HepG2 (cell line): ENCODE measurements at regions not wholly inside any gene's neighbourhood (a gene's known extent, or its start where the extent isn't known, plus 50 kb on each side); places are given as distances from the start of the nearest gene placed in this dataset.

ENCODE experiments used
- ATAC-seq: fragments of 200-7000 bp; cut with Tn5 transposase; 3 replicates; pipeline ENCODE4 v1.9.1; 2020; ENCODE audit warnings: mild to moderate bottlenecking, moderate library complexity
- BruUV-seq: library from RNA; stranded (reverse); fragments of 400-500 nt; replicated peaks from 2 replicates; lab custom pipeline; 2021; lab: Mats Ljungman, UMichigan
- CTCF ChIA-PET: fragments of 300-600 bp; formaldehyde crosslinking; extraction: SDS; loops from one replicate; lab custom pipeline; 2021; ENCODE audit warnings: low total read pairs, inconsistent platforms, low intra/inter-chr PET ratio; lab: Yijun Ruan, JAX
- POLR2A ChIA-PET: fragments of 350-600 bp; sonication (Branson Sonifier 250); formaldehyde crosslinking; loops from one replicate; lab custom pipeline; 2020; ENCODE audit warnings: antibody characterized with exemption, inconsistent platforms; lab: Yijun Ruan, JAX
- DNase-seq: peaks from one replicate; pipeline ENCODE4 v3.0.0-alpha.2; 2015; ENCODE audit warnings: low spot score
- FAIRE-seq: peaks from 3 replicates; lab custom pipeline; 2011; peaks lifted over from hg19 to GRCh38; lab: Jason Lieb, UNC
- H2AFZ ChIP-seq: one replicate; pipeline ENCODE4 v1.6.1; 2011; ENCODE audit warnings: low read length, inconsistent platforms
- H3K27ac ChIP-seq: fragments of 300-600 bp; 3 replicates; pipeline ENCODE4 v1.8.0; 2011; ENCODE audit warnings: mixed run types, mild to moderate bottlenecking, mixed read lengths, low read length, inconsistent platforms; ENCODE audit not compliant: insufficient read depth; ENCODE audit errors: extremely low read length
- H3K27me3 ChIP-seq, 2 experiments: fragments of 200-600 bp in 1 of 2; 2 replicates in 1 of 2; 3 replicates in 1 of 2; pipeline versions ENCODE4 v1.6.0 to v1.8.0; 2011; ENCODE audit warnings: low read length in 2 of 2, mild to moderate bottlenecking in 2 of 2, moderate library complexity in 2 of 2, inconsistent platforms in 1 of 2; ENCODE audit not compliant: insufficient read depth in 2 of 2, control insufficient read depth in 1 of 2
- H3K36me3 ChIP-seq, 2 experiments: fragments of 200-600 bp in 1 of 2; replicated peaks in 1 of 2; 2 replicates in 1 of 2; 3 replicates in 1 of 2; pipeline versions ENCODE4 v1.5.1 to v1.8.0; 2011; ENCODE audit warnings: low read length in 2 of 2, inconsistent platforms in 1 of 2; ENCODE audit not compliant: insufficient read depth in 2 of 2, control insufficient read depth in 1 of 2
- H3K4me1 ChIP-seq: 2 replicates; pipeline ENCODE4 v1.5.1; 2012; ENCODE audit warnings: low read length, inconsistent platforms; ENCODE audit not compliant: insufficient read depth
- H3K4me2 ChIP-seq: 2 replicates; pipeline ENCODE4 v1.6.0; 2011; ENCODE audit warnings: low read depth, low read length, inconsistent platforms
- H3K4me3 ChIP-seq, 3 experiments: fragments of 200-600 bp in 1 of 3; sonication (generic), shearing (Covaris generic) in 1 of 3; replicated peaks in 1 of 3; 2 replicates each; pipeline ENCODE4 v1.5.1; 2011 to 2016; ENCODE audit warnings: low read length in 3 of 3, inconsistent platforms in 2 of 3, low read depth in 2 of 3, mild to moderate bottlenecking in 2 of 3, control low read depth in 1 of 3, mixed read lengths in 1 of 3; ENCODE audit not compliant: insufficient read depth in 1 of 3
- H3K79me2 ChIP-seq: one replicate; pipeline ENCODE4 v1.6.1; 2011; ENCODE audit warnings: low read length, inconsistent platforms; ENCODE audit not compliant: insufficient read depth
- H3K9ac ChIP-seq: 2 replicates; pipeline ENCODE4 v1.6.0; 2011; ENCODE audit warnings: mild to moderate bottlenecking, low read depth, low read length, inconsistent platforms; ENCODE audit not compliant: insufficient read depth
- H3K9me3 ChIP-seq: 2 replicates; pipeline ENCODE4 v1.5.1; 2012; ENCODE audit warnings: mild to moderate bottlenecking, low read length
- H4K20me1 ChIP-seq: 2 replicates; pipeline ENCODE4 v1.6.0; 2011; ENCODE audit warnings: inconsistent platforms, mild to moderate bottlenecking, low read length, moderate library complexity; ENCODE audit not compliant: insufficient read depth
- CBX1 ChIP-seq: IDR thresholded peaks from one replicate; pipeline ENCODE4 v1.6.1; 2016; ENCODE audit warnings: antibody characterized with exemption, low read depth
- HMG20B ChIP-seq: conservative IDR thresholded peaks from 2 replicates; pipeline ENCODE4 v1.6.1; 2016; ENCODE audit warnings: missing genetic modification reagents, missing compliant biosample characterization
- HNRNPH1 ChIP-seq: fragments of 200-400 bp; formaldehyde crosslinking; optimal IDR thresholded peaks from 2 replicates; pipeline ENCODE3; 2017; ENCODE audit warnings: mild to moderate bottlenecking, low read depth, low read length
- NRL ChIP-seq: sonication (generic); formaldehyde crosslinking; IDR thresholded peaks from 2 replicates; pipeline ENCODE4 v1.5.0; 2020; ENCODE audit warnings: missing genetic modification reagents, mild to moderate bottlenecking, moderate library complexity, borderline replicate concordance
- RAD51 ChIP-seq: fragments of 450-650 bp; IDR thresholded peaks from 2 replicates; pipeline ENCODE4 v1.6.1; 2016; ENCODE audit warnings: borderline replicate concordance
- RCOR2 ChIP-seq: IDR thresholded peaks from 2 replicates; pipeline ENCODE4 v1.6.1; 2016; ENCODE audit warnings: missing biosample characterization, missing genetic modification reagents
- RFX3 ChIP-seq: IDR thresholded peaks from 2 replicates; pipeline ENCODE4 v1.6.1; 2016; ENCODE audit warnings: missing biosample characterization, missing genetic modification reagents
- SIX1 ChIP-seq: sonication (generic); formaldehyde crosslinking; IDR thresholded peaks from 2 replicates; pipeline ENCODE4 v1.4.0; 2020; ENCODE audit warnings: missing genetic modification reagents, borderline replicate concordance
- SKI ChIP-seq: fragments of 450-650 bp; IDR thresholded peaks from one replicate; pipeline ENCODE4 v1.6.1; 2018; ENCODE audit warnings: mild to moderate bottlenecking; ENCODE audit not compliant: partially characterized antibody
- ZNF260 ChIP-seq: sonication (generic); formaldehyde crosslinking; IDR thresholded peaks from 2 replicates; pipeline ENCODE4 v1.4.0; 2020; ENCODE audit warnings: missing genetic modification reagents, low read depth, mild to moderate bottlenecking, borderline replicate concordance
- ZNF550 ChIP-seq: sonication (generic); formaldehyde crosslinking; IDR thresholded peaks from 2 replicates; pipeline ENCODE4 v1.4.0; 2020; ENCODE audit warnings: mild to moderate bottlenecking, missing genetic modification reagents, borderline replicate concordance
- ZNF883 ChIP-seq: sonication (generic); formaldehyde crosslinking; IDR thresholded peaks from 2 replicates; pipeline ENCODE4 v1.5.1; 2020; ENCODE audit warnings: mild to moderate bottlenecking, missing genetic modification reagents; ENCODE audit errors: not compliant biosample characterization
- WGBS: methylation state at CpG from one replicate; pipeline ENCODE4 v1.1.6; 2017; ENCODE audit warnings: low lambda C conversion rate; 5-methylcytosine and 5-hydroxymethylcytosine counted together
- in situ Hi-C: cut with HindIII; loops from 2 replicates; pipeline ENCODE4 v1.10.0; 2017; ENCODE audit warnings: low pct_unique_long_range_greater_than_20kb; ENCODE audit not compliant: extremely low pct_ligation_motif_present
- intact Hi-C: fragments of 100-400 bp; cut with micrococcal nuclease; formaldehyde crosslinking; loops from one replicate; pipeline ENCODE4 v1.10.0; 2022; ENCODE audit not compliant: unreplicated experiment
- TF ChIP-seq, protein P1 (sequence below): sonication (generic); formaldehyde crosslinking; IDR thresholded peaks from 2 replicates; pipeline ENCODE4 v1.4.0; 2020; ENCODE audit warnings: missing genetic modification reagents

DNA sequence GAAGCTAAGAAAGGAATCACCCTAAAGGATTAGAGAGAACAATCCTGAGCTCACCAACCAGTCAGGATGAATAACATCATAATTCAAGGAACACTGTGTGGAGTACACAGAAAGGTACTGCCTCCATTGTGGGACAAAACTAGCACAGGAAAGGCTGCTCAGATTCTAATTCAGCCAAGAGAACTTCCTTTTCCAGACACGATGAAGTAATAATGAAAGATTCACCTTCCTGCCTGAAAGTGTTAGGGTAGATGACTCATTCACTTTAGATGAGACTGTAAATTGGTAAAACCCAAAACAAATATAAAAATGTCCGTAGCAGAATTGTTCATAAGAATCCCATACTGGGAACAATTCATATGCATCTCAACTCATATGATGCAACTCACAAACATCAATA lies 167.2 kb downstream of the CDC14C start (continued):
- TF ChIP-seq, protein P1, sequence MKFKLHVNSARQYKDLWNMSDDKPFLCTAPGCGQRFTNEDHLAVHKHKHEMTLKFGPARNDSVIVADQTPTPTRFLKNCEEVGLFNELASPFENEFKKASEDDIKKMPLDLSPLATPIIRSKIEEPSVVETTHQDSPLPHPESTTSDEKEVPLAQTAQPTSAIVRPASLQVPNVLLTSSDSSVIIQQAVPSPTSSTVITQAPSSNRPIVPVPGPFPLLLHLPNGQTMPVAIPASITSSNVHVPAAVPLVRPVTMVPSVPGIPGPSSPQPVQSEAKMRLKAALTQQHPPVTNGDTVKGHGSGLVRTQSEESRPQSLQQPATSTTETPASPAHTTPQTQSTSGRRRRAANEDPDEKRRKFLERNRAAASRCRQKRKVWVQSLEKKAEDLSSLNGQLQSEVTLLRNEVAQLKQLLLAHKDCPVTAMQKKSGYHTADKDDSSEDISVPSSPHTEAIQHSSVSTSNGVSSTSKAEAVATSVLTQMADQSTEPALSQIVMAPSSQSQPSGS (CRISPR knock-in tag): no peak
- TF ChIP-seq RFX3 (CRISPR knock-in tag): no peak

DNA sequence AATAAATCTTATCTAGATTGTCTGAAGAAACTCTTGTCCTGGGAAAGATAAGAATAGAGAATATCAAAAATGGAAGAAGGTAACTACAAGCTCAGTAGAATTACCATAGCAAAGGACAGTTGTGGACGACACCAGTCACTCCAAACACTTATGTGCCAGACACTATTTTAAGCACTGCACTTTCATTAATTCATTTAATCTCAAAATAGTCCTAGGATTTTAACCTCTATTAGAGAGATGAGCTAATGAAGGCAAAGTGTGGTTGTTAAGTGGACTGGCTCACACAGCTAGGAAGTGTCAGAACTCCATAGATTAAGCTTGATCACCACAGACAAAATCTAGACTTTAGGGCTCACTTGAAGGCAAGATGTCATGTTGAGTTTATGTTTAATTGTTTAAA lies 168.9 kb downstream of the CDC14C start:
- Histone ChIP-seq H2AFZ (no peak overlapping the region), H3K27ac (no peak overlapping the region), H4K20me1 (no peaks in the 10 kb centered on the region), H3K9ac (no peak overlapping the region), H3K4me1 (no peaks in the 10 kb centered on the region), H3K4me3 (no peak overlapping the region), H3K79me2 (no peaks in the 10 kb centered on the region), H3K4me2 (no peak overlapping the region), H3K27me3 (no peaks in the 10 kb centered on the region), H3K9me3 (no peaks in the 10 kb centered on the region), H3K36me3 (no peaks in the 10 kb centered on the region)
- BruUV-seq: no TSS peak
- 0% methylated on average over 1 of the region's 1 CpG for WGBS
- intact Hi-C loops (no loop called here), in situ Hi-C loops (no loop called here)
- ChIA-PET CTCF (no interaction called here), POLR2A (no interaction called here)
- DNase-seq (no peak), ATAC-seq (no peak), FAIRE-seq (no peak)
- TF ChIP-seq RAD51 (no peak), HNRNPH1 (no peak), NRL (CRISPR knock-in tag) (no peak), CBX1 (no peak), ZNF550 (CRISPR knock-in tag) (no peak), SKI (no peak), ZNF883 (CRISPR knock-in tag) (no peak), SIX1 (CRISPR knock-in tag) (no peak), RCOR2 (CRISPR knock-in tag) (no peak), ZNF260 (CRISPR knock-in tag) (no peak), HMG20B (CRISPR knock-in tag) (no peak)
